Brain microvascular endothelial cell (primary cell): ENCODE measurements at regions not wholly inside any gene's neighbourhood (a gene's known extent, or its start where the extent isn't known, plus 50 kb on each side); places are given as distances from the start of the nearest gene placed in this dataset.
"Not testable (repeated sequence)": the region's sequence is repeated elsewhere in the genome, so short reads cannot be mapped to it uniquely, and the experiment has no call there.

Source experiments
- DNase-seq: peaks from one replicate; pipeline ENCODE4 v3.0.0-alpha.2; 2020
- H3K27ac ChIP-seq: fragments of 250-450 bp; sonication (Bioruptor Pico); 2 replicates; pipeline ENCODE4 v1.5.1; 2020; ENCODE audit warnings: mild to moderate bottlenecking, moderate library complexity
- H3K27me3 ChIP-seq: fragments of 250-450 bp; sonication (Bioruptor Pico); replicated peaks from 2 replicates; pipeline ENCODE4 v1.5.1; 2020; ENCODE audit warnings: mild to moderate bottlenecking
- H3K36me3 ChIP-seq: fragments of 250-450 bp; sonication (Bioruptor Pico); replicated peaks from 2 replicates; pipeline ENCODE4 v1.5.1; 2020; ENCODE audit warnings: mild to moderate bottlenecking
- H3K4me3 ChIP-seq: 2 replicates; pipeline ENCODE4 v1.5.1; 2011; ENCODE audit warnings: low read depth, mild to moderate bottlenecking, control low read depth, low read length, moderate library complexity
- in situ Hi-C: cut with HindIII; loops from 2 replicates; pipeline ENCODE4 v1.10.0; 2017; ENCODE audit warnings: low sequenced_read_pairs, low pct_ligation_motif_present
- TF ChIP-seq, protein P1 (sequence below): IDR thresholded peaks from 2 replicates; pipeline ENCODE4 v1.5.1; 2011; ENCODE audit warnings: low read depth, mild to moderate bottlenecking, moderate library complexity, low read length, control low read depth, inconsistent platforms; ENCODE audit errors: missing control alignments

DNA sequence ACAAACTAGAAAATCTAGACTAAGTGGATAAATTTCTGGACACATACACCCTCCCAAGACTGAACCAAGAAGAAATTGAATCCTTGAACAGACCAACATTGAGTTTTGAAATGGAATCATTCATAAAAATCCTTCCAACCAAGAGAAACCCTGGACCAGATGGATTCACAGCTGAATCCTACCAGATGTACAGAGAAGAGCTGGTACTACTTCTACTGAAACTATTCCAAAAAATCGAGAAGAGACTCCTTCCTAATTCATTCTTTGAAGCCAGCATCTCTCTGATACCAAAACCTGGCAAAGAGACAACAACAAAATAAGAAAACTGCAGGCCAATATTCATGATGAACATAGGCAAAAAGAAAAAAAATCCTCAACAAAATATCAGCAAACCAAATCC is 227.4 kb downstream of the RPAP3 start:
- no peak for DNase-seq
- TF ChIP-seq, protein P1, sequence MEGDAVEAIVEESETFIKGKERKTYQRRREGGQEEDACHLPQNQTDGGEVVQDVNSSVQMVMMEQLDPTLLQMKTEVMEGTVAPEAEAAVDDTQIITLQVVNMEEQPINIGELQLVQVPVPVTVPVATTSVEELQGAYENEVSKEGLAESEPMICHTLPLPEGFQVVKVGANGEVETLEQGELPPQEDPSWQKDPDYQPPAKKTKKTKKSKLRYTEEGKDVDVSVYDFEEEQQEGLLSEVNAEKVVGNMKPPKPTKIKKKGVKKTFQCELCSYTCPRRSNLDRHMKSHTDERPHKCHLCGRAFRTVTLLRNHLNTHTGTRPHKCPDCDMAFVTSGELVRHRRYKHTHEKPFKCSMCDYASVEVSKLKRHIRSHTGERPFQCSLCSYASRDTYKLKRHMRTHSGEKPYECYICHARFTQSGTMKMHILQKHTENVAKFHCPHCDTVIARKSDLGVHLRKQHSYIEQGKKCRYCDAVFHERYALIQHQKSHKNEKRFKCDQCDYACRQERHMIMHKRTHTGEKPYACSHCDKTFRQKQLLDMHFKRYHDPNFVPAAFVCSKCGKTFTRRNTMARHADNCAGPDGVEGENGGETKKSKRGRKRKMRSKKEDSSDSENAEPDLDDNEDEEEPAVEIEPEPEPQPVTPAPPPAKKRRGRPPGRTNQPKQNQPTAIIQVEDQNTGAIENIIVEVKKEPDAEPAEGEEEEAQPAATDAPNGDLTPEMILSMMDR = no peak
- Histone ChIP-seq H3K27me3 (no peaks in the 10 kb centered on the region), H3K4me3 (no peak overlapping the region), H3K36me3 (no peaks in the 10 kb centered on the region), H3K27ac (no peak overlapping the region)
- in situ Hi-C loops = no loop called here

DNA sequence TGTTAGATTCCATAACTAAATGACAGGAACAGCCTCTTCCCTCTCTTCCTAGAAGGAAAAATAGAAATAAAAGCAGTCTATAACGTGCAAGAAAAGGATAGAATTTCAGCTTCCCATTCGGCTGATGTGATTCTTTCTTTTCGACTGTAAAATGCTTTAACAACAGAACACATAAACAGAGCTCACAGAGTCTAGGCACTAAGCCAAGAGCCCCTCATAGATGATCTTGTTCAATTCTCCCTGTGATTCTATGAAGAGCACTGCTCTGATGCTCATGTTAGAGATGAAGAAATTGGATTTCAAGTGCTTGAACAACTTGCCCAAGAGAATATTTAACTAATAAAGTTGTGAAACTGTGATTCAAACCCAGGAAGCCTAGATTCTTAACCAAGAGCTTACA is 232.7 kb downstream of the RPAP3 start:
- in situ Hi-C loops = no loop called here
- H3K4me3 ChIP-seq = no peak overlapping the region
- no peaks in the 10 kb centered on the region for H3K27me3 ChIP-seq
- no peak overlapping the region for H3K27ac ChIP-seq
- no peak for DNase-seq
- TF ChIP-seq, protein P1 = no peak
- no peaks in the 10 kb centered on the region for H3K36me3 ChIP-seq

DNA sequence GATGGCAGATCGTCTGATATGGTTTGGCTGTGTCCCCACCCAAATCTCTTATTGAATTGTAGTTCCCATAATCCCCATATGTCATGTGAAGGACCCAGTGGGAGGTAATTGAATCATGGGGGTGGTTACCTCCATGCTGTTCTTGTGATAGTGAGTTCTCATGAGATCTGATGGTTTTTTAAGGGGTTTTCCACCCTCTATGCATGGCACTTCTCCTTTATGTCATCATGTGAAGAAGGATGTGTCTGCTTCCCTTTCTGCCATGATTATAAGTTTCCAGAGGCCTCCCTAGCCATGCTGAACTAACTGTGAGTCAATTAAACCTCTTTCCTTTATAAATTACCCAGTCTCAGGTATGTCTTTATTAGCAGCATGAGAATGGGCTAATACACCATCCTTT is 235.5 kb downstream of the RPAP3 start:
- H3K27me3 ChIP-seq, H3K27ac ChIP-seq, H3K36me3 ChIP-seq, in situ Hi-C loops, H3K4me3 ChIP-seq, DNase-seq: not testable (repeated sequence)

DNA sequence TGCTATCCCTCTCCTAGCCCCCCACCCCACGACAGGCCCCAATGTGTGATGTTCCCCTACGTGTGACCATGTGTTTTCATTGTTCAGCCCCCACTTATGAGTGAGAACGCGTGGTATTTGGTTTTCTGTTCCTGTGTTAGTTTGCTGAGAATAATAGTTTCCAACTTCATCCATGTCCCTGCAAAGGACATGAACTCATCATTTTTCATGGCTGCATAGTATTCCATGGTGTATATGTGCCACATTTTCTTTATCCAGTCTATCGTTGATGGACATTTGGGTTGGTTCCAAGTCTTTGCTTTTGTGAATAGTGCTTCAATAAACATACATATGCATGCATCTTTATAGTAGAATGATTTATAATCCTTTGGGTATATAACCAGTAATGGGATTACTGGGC is 241.9 kb downstream of the RPAP3 start:
- H3K27ac ChIP-seq, in situ Hi-C loops, H3K4me3 ChIP-seq, DNase-seq, H3K27me3 ChIP-seq, H3K36me3 ChIP-seq: not testable (repeated sequence)

DNA sequence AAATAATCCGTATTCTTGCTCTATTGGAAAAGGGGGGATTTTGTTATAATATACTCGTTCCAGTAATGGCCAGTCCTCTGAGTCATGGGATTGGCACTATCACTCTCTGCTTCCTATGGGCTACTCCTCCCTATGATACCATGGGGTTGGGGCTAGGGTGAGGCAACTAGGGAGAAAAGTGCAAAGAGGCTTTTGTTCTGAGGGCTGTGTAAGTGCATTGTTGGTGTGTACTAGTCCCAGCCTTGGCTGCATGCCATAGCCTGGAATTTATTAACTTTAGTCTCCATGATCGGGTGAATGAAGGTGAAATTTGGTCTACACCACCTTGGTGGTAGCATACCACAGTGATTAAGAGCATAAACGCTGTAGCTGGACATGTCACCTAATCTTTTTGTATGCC is 247.6 kb downstream of the RPAP3 start:
- no peak overlapping the region for H3K4me3 ChIP-seq
- no peaks in the 10 kb centered on the region for H3K27me3 ChIP-seq
- in situ Hi-C loops = no loop called here
- H3K27ac ChIP-seq = no peak overlapping the region
- no peak for DNase-seq
- TF ChIP-seq, protein P1 = no peak
- H3K36me3 ChIP-seq = no peaks in the 10 kb centered on the region

DNA sequence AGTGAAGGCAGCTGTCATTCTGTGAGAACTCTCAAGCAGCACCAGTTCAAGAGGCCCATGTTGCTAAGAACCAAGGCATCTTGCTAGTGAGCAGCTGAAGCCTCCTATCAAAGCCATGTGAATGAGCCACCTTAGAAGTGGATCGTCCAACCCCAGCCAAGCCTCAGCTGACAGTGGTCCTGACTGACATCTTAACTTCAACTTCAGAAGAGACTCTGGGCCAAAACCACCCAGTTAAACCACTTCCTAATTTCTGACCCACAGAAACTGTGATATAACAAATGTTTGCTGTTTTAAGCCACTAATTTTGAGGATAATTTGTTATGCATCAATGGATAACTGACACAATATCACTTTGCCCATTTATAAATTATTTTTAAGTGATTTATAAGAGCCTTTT is 256.0 kb downstream of the RPAP3 start:
- no peak for DNase-seq
- TF ChIP-seq, protein P1 = no peak
- H3K27ac ChIP-seq = no peak overlapping the region
- no peaks in the 10 kb centered on the region for H3K36me3 ChIP-seq
- H3K4me3 ChIP-seq = no peak overlapping the region
- in situ Hi-C loops = no loop called here
- no peaks in the 10 kb centered on the region for H3K27me3 ChIP-seq

DNA sequence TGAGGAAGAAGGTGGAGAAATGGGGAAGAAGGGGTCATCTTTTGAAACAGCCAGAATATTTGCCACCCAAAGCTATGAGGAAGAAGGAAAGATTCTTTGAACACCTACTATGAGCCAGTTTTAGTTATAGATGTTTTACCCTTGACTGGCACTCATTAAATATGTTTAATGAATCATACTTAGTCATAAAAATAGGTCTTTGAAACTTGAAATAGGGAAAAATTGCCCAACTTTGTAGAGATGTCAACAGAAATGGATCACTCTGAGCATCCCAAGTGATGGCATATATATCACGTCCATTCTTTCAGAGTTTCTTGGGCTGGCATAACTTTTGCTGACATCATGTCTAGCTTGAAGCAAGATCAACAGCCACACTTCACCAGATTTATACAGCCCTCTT is 263.5 kb downstream of the RPAP3 start:
- in situ Hi-C loops = no loop called here
- no peaks in the 10 kb centered on the region for H3K27me3 ChIP-seq
- H3K36me3 ChIP-seq = no peaks in the 10 kb centered on the region
- no peak for DNase-seq
- TF ChIP-seq, protein P1 = no peak
- H3K4me3 ChIP-seq = no peak overlapping the region
- H3K27ac ChIP-seq = no peak overlapping the region
